ENCODE measurements at regions not wholly inside any gene's neighbourhood (a gene's known extent, or its start where the extent isn't known, plus 50 kb on each side); places are given as distances from the start of the nearest gene placed in this dataset.
A peak's percentile ranks its signal among the peaks of the same experiment; 100 is the strongest.

DNA sequence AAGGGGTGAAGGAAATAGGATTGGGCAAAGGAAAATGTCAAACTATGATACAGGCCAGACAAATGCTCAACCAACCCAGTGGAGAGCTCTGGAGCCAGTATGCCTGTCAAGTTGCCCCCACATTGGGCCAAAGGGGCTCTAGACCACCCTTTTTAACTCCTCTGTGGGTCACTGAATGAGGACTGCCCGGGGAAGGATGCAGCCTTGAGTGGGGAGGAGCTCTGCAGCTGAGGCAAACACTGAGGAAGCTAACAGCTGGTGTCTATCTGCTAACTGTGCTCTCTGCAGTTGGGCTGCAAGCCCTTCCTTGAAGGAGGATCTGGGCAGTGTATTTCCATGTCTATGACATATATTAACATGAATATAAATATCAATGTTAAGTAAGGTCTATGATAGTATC is 98.4 kb upstream of the PRSS16 start:
- H4K20me1 ChIP-seq (ENCODE audit: insufficient read depth, low read length) = no peaks in the 10 kb centered on the region
- H3K9me3 ChIP-seq (ENCODE audit: low read depth, low read length) = no peaks in the 10 kb centered on the region
- no peak overlapping the region for H3K27ac ChIP-seq (ENCODE audit: low read depth, low read length)
- no peak overlapping the region for H3K4me2 ChIP-seq (ENCODE audit: insufficient read depth, low read length)
- no peaks in the 10 kb centered on the region for H3K36me3 ChIP-seq (ENCODE audit: insufficient read depth, low read length)
- TF ChIP-seq, protein P1, sequence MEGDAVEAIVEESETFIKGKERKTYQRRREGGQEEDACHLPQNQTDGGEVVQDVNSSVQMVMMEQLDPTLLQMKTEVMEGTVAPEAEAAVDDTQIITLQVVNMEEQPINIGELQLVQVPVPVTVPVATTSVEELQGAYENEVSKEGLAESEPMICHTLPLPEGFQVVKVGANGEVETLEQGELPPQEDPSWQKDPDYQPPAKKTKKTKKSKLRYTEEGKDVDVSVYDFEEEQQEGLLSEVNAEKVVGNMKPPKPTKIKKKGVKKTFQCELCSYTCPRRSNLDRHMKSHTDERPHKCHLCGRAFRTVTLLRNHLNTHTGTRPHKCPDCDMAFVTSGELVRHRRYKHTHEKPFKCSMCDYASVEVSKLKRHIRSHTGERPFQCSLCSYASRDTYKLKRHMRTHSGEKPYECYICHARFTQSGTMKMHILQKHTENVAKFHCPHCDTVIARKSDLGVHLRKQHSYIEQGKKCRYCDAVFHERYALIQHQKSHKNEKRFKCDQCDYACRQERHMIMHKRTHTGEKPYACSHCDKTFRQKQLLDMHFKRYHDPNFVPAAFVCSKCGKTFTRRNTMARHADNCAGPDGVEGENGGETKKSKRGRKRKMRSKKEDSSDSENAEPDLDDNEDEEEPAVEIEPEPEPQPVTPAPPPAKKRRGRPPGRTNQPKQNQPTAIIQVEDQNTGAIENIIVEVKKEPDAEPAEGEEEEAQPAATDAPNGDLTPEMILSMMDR (IDR thresholded peaks at IDR 0.05; ENCODE audit: extremely low read depth, low read depth, low read length) = no peak
- DNase-seq (ENCODE audit: insufficient read length, low spot score, missing footprints) = no peak
- no peaks in the 10 kb centered on the region for H3K27me3 ChIP-seq (ENCODE audit: insufficient read depth, low read length)
- H3K4me1 ChIP-seq (ENCODE audit: insufficient read depth, low read length) = peaks cover 14% of the 10 kb centered on the region
- no peak overlapping the region for H3K4me3 ChIP-seq (ENCODE audit: insufficient read depth, low read length)
- H2AFZ ChIP-seq (ENCODE audit: low read length) = no peak overlapping the region
- peaks cover 13% of the 10 kb centered on the region for H3K79me2 ChIP-seq (ENCODE audit: insufficient read depth, low read length)

DNA sequence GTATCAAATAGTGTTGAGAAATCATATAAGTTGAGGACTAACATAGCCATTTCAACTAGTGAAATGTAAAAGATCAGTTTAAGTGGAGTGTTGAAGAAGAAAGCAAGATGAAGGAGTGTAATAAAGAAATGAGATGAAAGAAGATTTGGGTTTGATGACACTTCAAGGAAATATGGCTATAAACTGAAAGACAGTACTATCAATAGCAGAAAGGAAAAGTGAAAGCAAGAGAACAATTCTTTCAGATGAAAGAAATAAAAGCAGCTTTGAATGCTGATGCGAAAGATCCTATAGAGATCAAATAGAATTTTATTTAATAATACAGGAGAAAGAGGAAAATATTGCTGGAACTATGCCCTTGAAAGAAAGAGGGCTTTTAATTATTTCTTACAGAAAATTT is 92.8 kb upstream of the PRSS16 start:
- Histone ChIP-seq H4K20me1 (ENCODE audit: insufficient read depth, low read length) (no peaks in the 10 kb centered on the region), H3K9me3 (ENCODE audit: low read depth, low read length) (no peaks in the 10 kb centered on the region), H3K4me2 (ENCODE audit: insufficient read depth, low read length) (no peak overlapping the region), H2AFZ (ENCODE audit: low read length) (no peak overlapping the region), H3K79me2 (ENCODE audit: insufficient read depth, low read length) (no peaks in the 10 kb centered on the region), H3K4me1 (ENCODE audit: insufficient read depth, low read length) (peaks cover 7% of the 10 kb centered on the region), H3K27me3 (ENCODE audit: insufficient read depth, low read length) (no peaks in the 10 kb centered on the region), H3K4me3 (ENCODE audit: insufficient read depth, low read length) (no peak overlapping the region), H3K27ac (ENCODE audit: low read depth, low read length) (no peak overlapping the region), H3K36me3 (ENCODE audit: insufficient read depth, low read length) (no peaks in the 10 kb centered on the region)
- TF ChIP-seq, protein P1 (IDR thresholded peaks at IDR 0.05; ENCODE audit: extremely low read depth, low read depth, low read length) = no peak
- no peak for DNase-seq (ENCODE audit: insufficient read length, low spot score, missing footprints)

DNA sequence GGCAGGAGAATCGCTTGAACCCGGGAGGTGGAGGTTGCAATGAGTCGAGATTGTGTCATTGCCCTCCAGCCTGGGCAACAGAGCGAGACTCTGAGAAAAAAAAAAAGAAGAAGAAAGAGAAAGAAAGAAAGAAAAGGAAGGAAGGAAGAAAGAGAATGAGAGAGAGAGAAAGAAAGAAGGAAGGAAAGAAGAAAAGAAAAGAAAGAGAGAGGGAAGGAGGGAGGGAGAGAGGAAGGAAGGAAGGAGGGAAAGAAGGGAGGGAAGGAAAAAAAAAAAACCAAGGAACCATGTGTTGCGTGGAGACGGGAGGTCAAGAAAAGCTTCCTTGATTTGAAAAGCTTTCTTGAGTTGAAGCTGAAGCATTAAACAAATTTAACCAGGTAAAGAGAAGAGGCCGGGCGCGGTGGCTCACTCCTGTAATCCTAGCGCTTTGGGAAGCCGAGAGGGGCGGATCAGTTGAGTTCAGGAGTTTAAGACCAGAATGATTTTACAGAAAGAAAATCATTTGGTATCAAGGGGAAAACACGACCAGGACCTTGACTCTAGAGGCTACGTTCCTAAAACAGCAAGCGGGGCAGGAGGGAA is 90.5 kb upstream of the PRSS16 start:
- Histone ChIP-seq H3K27me3 (ENCODE audit: insufficient read depth, low read length) (no peaks in the 10 kb centered on the region), H3K79me2 (ENCODE audit: insufficient read depth, low read length) (no peaks in the 10 kb centered on the region), H3K9me3 (ENCODE audit: low read depth, low read length) (no peaks in the 10 kb centered on the region), H3K4me1 (ENCODE audit: insufficient read depth, low read length) (peaks cover 7% of the 10 kb centered on the region), H3K36me3 (ENCODE audit: insufficient read depth, low read length) (no peaks in the 10 kb centered on the region), H2AFZ (ENCODE audit: low read length) (peak overlapping the region; percentile 84), H3K4me3 (ENCODE audit: insufficient read depth, low read length) (peak overlapping the region; percentile 74), H4K20me1 (ENCODE audit: insufficient read depth, low read length) (no peaks in the 10 kb centered on the region), H3K27ac (ENCODE audit: low read depth, low read length) (no peak overlapping the region), H3K4me2 (ENCODE audit: insufficient read depth, low read length) (peak overlapping the region; percentile 97)
- TF ChIP-seq, protein P1 (IDR thresholded peaks at IDR 0.05; ENCODE audit: extremely low read depth, low read depth, low read length) = no peak
- no peak for DNase-seq (ENCODE audit: insufficient read length, low spot score, missing footprints)

DNA sequence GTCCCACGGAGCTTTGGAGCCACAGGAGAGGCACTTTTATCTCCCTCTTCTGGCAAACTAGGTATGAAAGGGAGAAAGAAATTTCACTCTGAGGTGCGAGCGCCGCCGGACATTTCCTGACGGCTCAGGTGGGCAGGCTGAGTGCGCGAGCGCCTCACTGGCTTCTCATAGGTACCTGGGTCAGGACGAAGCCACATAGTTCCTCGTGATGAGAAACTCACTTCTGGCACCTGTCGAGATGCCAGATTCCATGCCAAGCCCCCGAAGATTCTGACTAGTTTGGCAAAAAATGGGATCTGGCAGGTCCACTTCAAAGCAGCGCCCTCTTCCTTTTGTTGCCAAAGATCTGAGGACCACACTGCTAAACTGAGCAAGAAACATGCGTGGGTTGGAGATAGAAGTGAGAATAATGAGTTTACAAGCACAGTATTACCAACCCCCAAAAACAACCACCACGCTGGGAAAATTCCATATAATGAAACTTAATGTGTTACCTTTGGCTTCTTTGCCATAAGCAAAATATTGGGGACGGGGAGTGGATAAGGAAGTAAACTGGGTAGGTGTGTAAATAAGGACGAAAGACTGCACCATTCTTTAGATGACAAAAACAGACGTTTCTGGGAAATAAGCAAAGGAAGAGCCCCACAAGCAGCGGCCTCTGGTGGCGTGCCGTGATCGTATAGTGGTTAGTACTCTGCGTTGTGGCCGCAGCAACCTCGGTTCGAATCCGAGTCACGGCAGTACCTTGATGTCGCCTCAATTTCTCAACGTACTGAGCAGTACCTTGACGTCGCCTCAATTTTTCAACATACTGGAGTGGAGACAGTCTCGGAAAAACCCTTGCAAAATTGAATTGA is 89.8 kb upstream of the PRSS16 start:
- Histone ChIP-seq H2AFZ (ENCODE audit: low read length) (peak overlapping the region; percentile 84), H3K27me3 (ENCODE audit: insufficient read depth, low read length) (no peaks in the 10 kb centered on the region), H3K4me1 (ENCODE audit: insufficient read depth, low read length) (peaks cover 7% of the 10 kb centered on the region), H4K20me1 (ENCODE audit: insufficient read depth, low read length) (no peaks in the 10 kb centered on the region), H3K36me3 (ENCODE audit: insufficient read depth, low read length) (no peaks in the 10 kb centered on the region), H3K9me3 (ENCODE audit: low read depth, low read length) (no peaks in the 10 kb centered on the region), H3K4me2 (ENCODE audit: insufficient read depth, low read length) (peak overlapping the region; percentile 97), H3K27ac (ENCODE audit: low read depth, low read length) (no peak overlapping the region), H3K4me3 (ENCODE audit: insufficient read depth, low read length) (peak overlapping the region; percentile 74), H3K79me2 (ENCODE audit: insufficient read depth, low read length) (no peaks in the 10 kb centered on the region)
- TF ChIP-seq, protein P1 (IDR thresholded peaks at IDR 0.05; ENCODE audit: extremely low read depth, low read depth, low read length) = peak; percentile 60
- DNase-seq (ENCODE audit: insufficient read length, low spot score, missing footprints) = peak; percentile 70

All from osteoblast (primary cell).